ENCODE measurements at regions not wholly inside any gene's neighbourhood (a gene's known extent, or its start where the extent isn't known, plus 50 kb on each side); places are given as distances from the start of the nearest gene placed in this dataset.
"Not testable (repeated sequence)": the region's sequence is repeated elsewhere in the genome, so short reads cannot be mapped to it uniquely, and the experiment has no call there.

DNA sequence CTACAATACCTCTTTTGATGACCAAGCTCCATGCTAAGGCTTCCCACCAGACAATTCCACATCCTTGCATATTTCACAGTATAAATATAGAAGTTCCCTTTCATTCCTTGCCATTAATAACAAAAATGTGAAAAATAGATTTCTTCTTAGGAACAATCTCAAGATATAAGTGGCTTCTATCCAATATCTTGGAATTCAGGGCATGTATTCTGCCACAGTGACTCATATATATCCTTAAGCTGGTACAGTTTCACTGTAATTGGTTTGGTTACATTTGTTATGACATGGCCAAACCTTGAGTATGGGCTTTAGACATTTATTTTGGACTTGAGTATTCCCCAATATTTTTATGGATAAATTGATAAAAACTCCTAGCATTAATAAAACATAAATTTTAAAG, 181.7 kb upstream of the DDX53 start:
- DNase-seq: no peak

- DNase-seq: no peak
Measured at GRCh38 chrX:22855693-22856092, 144.1 kb upstream of the DDX53 start.

DNA sequence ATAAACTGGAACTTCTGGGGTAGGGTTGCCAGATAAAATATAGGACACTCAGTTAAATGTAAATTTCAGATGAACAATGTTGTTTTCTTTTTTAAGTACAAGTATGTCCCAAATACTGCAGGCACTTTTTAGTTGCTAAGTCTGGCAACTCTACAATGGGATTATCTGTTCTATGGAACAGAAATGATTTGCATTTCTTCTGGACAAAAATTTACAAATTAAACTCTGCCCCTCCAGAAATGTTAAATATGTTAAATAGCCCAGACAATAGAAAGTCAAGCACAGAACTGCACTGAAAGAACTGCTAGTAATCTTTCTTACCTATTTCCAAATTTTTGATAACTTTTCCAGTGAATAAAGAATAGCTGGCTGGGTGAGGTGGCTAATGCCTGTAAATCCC, 140.1 kb upstream of the DDX53 start:
- no peak for DNase-seq

DNA sequence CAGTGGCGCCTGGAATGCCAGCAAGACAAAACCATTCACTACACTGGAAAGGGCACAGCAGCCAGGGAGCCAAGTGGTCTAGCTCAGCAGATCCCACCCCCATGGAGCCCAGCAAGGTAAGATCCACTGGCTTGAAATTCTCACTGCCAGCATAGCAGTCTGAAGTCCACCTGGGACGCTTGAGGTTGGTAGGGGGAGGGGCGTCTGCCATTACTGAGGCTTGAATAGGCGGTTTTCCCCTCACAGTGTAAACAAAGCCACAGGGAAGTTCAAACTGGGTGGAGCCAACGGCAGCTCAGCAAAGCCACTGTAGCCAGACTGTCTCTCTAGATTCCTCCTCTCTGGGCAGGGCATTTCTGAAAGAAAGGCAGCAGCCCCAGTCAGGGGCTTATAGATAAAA, 133.0 kb upstream of the DDX53 start:
- not testable (repeated sequence) for DNase-seq

GRCh38 chrX:22882543-22882942, 117.2 kb upstream of the DDX53 start:
- DNase-seq: no peak

GRCh38 chrX:22889819-22890218, 109.9 kb upstream of the DDX53 start:
- DNase-seq: no peak

- no peak for DNase-seq
Measured at GRCh38 chrX:22912616-22913015, 87.1 kb upstream of the DDX53 start.

DNA sequence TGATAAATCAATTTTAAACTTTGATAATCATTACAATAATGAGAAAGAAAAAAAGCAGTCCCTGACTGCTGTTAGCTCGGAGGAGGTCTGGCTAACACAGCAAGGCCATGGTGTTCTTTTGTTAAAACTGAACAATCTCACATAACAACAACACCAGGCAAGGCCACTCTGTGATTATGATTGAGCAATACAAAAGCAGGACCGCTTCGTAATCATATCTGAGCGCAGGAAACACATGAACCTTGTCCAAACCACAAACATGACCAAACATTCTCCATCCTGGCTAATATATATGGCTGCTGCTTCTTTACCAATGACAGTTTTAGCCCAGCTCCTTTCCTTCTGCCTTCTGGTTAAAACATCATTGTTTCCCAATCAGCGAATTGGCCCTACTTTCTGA, 76.8 kb upstream of the DDX53 start:
- no peak for DNase-seq

GRCh38 chrX:22934640-22935039, 65.1 kb upstream of the DDX53 start:
- DNase-seq: no peak

DNA sequence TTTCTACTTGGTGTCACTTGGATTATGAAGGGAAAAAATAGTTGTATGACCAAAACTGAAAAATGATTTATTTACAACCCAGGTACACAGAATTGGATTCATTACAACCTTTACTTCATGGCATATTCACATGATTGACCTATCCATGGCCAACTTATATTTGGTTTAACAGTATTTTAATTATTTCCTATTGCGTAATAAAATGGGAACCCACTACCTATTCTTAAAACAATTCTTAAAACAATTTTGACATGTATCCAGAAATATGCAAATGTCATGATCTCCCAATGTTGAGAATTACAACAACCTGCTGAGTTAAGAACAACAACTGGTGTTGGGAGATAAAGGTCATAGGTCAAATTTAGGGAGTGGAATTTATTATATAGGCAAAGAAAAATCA, 54.8 kb upstream of the DDX53 start:
- DNase-seq: no peak

Measured in activated CD8-positive, alpha-beta memory T cell treated with anti-CD3 and anti-CD28 coated beads, Interleukin-2, amount 50 U/mL, for 4 hours (primary cell).